Erythroblast (primary cell): ENCODE measurements at regions not wholly inside any gene's neighbourhood (a gene's known extent, or its start where the extent isn't known, plus 50 kb on each side); places are given as distances from the start of the nearest gene placed in this dataset.
"Not testable (repeated sequence)": the region's sequence is repeated elsewhere in the genome, so short reads cannot be mapped to it uniquely, and the experiment has no call there.

ENCODE experiments used
- DNase-seq, 2 experiments: peaks; one replicate each; lab custom pipeline; 2025; lab: John Stamatoyannopoulos, UW
- GATA1 ChIP-seq: IDR thresholded peaks from 2 replicates; pipeline ENCODE4 v1.6.1; 2011; ENCODE audit warnings: low read depth, mild to moderate bottlenecking, control low read depth, low read length, moderate library complexity
- POLR2A ChIP-seq: IDR thresholded peaks from 2 replicates; pipeline ENCODE4 v1.6.1; 2011; ENCODE audit warnings: mild to moderate bottlenecking, low read length

DNA sequence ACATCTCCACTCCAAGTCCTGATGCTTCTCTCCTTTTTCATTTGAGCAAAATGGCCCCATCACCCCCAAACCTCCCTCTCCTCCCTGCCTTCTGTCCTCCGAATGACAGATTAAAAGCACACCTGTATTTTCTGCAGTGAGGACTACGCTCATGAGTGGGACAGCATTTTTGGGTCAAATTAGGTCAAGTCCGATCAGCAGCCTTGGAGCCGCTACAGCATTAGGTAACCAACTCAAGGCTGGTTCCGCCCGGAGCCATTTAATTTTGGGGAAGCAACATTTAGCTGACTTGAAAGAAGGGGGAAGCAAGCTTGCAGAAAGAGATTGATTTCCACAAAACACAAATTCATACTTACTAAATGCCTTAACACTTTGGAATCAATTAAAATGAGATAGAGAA lies 324.1 kb upstream of the CDH5 start:
- TF ChIP-seq POLR2A (no peak), GATA1 (no peak)
- no peak for DNase-seq

DNA sequence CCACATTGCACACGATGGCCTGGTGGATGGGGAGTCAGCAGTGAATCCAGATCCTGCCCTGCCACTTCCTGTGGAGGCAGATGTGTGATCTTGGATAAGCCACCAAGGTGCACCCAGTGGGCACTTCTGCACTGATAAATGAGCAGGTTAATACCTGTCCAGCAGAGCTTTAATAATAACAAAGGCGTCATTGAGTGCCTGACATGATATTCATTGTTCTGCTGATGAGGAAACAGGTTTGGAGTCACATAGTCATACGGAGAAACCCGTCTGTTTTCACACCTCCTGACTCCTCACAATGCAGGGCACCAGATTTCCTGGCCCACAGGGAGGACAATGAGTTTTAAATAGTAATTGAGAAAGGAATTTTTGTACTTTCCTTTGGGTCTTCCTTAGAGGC lies 324.6 kb upstream of the CDH5 start:
- no peak for TF ChIP-seq POLR2A
- TF ChIP-seq GATA1, result no peak
- no peak for DNase-seq

DNA sequence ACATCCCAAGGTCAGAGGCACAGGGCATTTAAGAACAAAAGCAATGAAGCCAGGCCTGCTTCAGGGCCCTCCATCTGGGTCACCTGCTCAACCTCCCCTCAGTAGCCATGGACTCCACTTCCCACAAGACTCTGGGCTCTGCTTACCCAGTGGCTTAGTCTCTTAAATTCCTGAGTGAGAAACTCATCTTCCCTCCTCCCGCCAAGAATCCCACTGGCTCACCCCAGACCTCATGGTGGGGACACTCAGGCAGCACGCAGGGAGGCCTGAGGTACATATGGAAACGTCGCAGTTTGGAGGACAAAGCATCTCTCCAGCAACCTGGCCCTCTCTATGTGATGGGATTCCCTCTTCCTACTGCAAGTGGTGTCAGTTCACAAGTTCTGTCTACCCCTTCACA lies 326.7 kb upstream of the CDH5 start:
- no peak for TF ChIP-seq GATA1
- no peak for DNase-seq

DNA sequence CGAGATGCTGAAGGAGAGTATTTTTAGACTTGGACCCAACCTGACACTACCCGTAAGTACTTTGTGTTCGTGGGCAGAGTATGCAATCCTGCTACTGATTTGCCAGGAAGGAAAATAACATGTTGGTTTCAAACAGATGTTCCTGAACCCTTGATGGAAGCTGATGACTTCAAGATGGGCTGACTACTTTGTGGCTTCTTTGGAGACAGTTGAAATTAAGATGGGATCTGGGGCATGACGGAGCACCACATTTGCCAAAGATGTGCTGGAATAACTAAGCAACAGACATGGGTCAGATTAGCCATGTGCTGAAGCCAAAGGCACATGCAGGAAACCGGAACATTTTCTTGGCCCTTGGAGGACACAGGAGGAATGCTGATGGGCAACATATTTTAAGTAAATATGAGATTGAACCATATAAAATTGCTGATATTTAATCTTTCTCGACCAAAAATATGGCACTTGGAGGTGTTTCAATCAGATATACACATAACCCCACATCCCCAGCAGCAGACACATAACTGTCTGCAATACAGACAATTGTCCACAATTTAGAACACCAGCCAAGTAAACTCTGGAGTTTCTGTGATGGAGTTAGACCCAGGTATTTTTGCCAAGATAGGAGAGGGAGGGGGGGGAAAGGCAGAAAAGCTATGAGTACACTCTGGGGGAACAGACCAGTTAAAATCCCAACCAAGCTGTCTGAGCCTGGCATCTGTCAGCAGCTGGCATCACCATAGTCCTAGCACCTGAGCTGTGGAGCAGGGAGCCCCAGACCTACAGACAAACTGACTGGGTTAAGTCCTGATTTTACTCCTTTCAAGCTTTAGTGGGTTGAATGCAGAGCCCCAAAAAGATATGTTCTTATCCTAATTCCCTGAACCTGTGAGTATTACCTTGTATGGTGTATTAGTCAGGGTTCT lies 329.4 kb upstream of the CDH5 start:
- no peak for TF ChIP-seq POLR2A
- no peak for TF ChIP-seq GATA1
- no peak for DNase-seq

DNA sequence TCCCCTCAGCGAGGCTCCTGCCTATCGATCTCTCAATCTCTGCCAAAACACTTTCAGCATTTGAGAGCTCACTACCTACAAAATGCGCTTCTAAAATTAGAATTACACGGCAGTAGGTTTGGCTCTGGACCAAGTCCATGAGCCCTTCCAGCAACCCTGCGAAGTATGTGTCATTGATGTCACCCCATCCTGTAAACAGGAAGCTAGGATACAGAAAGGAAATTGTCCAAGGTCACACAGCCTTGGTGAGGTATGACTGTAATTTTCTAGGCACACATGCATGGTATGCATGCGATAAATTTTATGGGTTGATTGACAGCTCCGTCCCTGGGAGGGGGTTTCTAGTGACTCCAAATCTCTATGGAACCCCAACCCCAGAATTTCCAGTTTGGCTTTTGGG lies 330.3 kb upstream of the CDH5 start:
- no peak for DNase-seq
- TF ChIP-seq POLR2A (no peak), GATA1 (no peak)

DNA sequence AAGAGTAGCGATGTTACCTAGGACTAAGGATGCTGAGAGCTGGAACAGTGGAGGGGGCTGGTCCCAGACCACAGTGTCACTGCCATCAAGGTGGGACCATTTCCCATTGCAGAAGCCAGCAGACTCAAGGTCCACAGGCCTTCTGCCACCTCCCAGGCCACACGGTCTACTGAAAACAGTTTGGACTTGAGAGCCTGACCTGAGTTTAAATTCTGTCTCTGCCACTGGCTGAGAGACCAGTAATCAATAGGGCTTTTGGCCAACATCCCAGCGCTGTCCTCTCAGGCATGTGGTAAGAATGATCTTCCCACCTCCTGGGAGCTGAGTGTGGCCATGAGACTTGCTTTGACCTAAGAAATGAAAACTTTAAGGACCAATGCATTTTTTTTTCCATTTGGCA lies 331.4 kb upstream of the CDH5 start:
- TF ChIP-seq POLR2A (no peak), GATA1 (no peak)
- DNase-seq, result no peak

DNA sequence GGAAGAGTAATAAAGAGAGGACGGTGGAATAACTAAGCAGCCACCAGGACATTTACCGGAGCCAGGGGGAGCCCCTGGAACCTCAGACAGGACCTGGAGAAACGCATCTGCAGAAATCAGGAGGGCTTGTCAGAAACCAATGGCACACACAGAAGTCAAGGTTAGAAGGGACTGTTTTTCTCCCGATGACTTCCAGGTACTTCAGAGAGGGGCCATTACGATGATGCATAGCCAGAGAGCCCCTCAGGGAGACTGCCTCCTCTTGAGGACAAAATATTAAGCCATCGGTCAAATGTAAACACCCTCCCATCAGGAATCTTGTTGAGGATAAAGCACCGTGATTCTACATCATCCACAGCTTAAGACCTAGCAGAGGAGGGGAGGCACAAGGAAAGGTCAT lies 333.6 kb upstream of the CDH5 start:
- DNase-seq, result no peak
- TF ChIP-seq POLR2A (no peak), GATA1 (no peak)

DNA sequence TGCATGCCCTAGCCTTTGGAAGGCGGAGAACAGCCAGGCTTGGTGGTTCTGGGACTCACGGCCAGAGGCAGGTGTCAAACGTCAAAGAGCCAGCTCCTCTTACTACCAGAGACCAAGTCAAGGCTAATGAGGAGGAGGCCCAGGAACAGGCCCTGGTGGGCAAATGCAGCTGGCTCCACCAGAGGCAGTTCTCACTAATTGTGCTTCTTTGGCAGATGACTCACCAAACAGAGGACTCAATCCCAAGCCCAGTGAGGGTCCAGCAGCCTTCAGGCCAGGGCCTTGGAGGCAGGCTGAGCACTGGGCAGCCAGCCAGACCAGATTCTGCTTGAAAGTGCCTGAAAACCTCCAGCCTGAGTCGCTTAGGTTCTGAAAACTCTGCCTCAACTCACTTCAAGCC lies 336.5 kb upstream of the CDH5 start:
- no peak for DNase-seq
- TF ChIP-seq GATA1 (no peak), POLR2A (no peak)

DNA sequence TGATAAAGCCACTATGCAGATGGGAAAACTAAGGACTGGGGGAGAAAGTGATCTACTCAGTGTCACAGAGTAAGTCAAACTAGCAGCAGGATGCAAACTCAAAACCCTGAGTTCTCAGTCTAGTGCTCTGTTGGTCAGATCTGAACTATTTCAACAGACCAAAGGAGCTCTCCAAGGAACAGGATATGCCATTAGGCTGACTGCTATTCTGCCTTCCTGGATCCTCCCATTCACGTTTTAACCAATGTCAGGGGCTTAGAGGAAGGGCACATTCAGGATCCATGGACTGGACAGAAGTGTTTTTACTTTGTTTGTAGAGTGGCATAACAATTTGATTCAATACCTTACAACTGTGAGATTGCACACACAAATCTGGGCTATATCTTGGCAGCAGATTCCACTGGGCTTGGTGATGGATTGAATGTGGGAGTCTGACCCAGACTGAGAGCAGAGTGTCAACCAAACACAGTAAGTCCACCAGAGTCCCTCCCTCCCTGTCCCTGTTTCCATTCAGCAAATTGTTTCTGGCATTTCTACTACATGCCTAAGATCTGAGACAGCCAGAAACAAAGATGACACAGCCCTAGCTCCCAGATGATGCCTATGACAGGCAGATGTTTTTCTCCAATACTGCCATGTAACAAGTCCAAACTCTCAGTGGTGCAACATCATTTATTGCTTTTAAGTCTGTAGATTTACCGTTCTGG lies 337.8 kb upstream of the CDH5 start:
- no peak for DNase-seq
- TF ChIP-seq POLR2A, result no peak
- no peak for TF ChIP-seq GATA1

DNA sequence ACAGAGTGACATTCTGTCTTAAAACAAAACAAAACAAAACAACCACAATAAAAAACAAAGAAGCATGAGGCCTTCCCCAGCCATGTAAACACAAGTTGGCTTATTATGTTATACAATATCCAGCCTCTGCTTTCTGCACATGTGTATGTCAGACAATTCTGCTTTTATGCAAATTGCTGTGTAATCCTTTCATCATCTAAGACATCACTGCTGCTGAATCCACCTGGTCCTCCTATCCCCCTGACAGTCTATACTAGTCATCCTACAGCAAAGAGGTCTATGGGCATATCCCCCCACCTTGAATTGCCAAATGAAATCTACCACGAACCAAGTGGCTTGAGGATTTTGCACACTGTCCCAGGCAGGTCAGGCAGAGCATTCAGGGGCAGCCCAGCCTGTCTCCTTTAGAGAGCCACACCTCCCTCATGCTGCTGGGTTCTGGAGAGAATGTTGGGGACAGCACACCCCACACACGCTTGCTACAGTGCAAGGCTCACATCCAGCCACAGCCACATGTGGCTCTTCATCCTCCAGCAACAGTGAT lies 339.6 kb upstream of the CDH5 start:
- no peak for DNase-seq
- TF ChIP-seq POLR2A (no peak), GATA1 (no peak)

DNA sequence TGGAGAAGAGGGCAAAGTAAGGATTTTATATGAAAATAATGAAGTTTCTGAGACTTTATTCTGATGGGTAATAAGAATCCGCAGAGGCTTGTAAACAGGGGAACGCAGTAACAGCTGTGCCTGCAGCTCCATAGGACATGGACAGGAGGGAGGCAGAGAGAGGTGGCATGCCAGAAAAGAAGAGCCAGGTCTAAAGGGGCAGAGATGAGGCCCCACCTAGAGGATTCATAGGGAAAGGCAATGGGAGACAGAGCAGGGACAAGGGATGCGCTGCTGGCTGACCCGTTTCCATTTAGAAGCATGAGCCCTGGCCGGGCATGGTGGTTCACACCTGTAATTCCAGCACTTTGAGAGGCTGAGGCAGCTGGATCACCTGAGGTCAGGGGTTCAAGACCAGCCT lies 340.3 kb upstream of the CDH5 start:
- no peak for TF ChIP-seq GATA1
- no peak for TF ChIP-seq POLR2A
- DNase-seq, result no peak

DNA sequence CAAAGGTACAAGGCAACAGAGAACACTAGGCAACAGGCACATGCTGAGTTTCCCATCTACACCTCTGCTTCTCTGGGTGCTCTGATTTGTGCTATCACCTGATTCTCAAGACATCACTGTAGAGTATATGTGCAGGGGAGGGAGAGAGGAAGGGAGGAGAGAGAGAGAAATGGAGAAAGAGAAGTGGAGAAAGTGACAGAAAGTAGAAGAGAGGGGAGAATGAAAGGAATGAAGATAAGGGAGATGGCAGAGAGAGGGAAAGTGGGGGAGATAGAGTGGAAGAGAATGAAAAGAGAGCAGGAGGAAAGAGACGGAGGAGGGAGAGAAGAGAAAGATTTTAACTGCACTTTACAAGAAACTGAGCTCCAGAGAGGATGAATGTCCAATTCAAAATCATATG lies 340.7 kb upstream of the CDH5 start:
- no peak for DNase-seq
- TF ChIP-seq POLR2A, result no peak
- TF ChIP-seq GATA1, result no peak

DNA sequence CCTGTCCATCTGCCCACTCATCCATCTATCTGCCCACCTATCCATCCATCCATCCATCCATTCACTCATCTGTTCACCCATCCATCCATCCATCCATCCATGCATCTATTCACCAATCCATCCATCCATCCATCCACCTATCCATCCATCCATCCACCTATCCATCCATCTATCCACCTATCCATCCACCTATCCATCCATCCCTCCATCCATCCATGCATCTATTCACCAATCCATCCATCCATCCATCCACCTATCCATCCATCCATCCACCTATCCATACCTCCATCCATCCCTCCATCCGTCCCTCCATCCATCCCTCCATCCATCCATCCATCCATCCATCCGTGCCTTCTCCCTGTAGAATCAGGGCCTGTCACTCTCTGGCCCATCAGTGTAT lies 341.9 kb upstream of the CDH5 start:
- DNase-seq, result not testable (repeated sequence)

DNA sequence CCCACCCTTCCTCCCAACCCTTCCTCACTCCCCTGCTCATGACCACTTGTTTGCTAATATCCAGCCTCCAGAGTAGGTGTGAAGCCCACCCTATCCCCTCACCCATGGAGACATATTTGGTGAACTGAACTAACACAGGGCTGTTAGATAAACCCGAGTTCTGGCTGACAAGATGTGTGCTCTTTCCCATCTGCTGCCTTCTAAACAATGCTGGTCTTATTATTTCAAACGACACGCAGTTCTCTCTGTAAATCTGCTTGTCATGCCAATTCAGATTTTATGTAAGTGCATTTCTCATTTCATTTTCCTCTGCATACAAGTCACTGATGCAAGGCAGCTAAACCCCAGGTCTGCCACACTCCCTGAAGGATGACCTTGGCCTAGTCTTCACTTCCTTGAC lies 343.0 kb upstream of the CDH5 start:
- DNase-seq, result no peak
- TF ChIP-seq GATA1 (no peak), POLR2A (no peak)
